ENCODE measurements at regions not wholly inside any gene's neighbourhood (a gene's known extent, or its start where the extent isn't known, plus 50 kb on each side); places are given as distances from the start of the nearest gene placed in this dataset.

GRCh38 chr4:116480546-116480945 lies 604.8 kb downstream of the TRAM1L1 start:
- H4K5ac ChIP-seq (ENCODE audit: low read depth, low read length), result no peak overlapping the region
- CTCF ChIA-PET, result no interaction called here

More at GRCh38 chr4:116480546-116480945, 604.8 kb downstream of the TRAM1L1 start:
- no peaks in the 10 kb centered on the region for H3K79me1 ChIP-seq (ENCODE audit: low read depth in 1 of 2, low read length in 2 of 2)
- no peak overlapping the region for H3K56ac ChIP-seq (ENCODE audit: extremely low read depth, insufficient read depth, low read length)
- TF ChIP-seq BHLHE40 (IDR thresholded peaks at IDR 0.05; ENCODE audit: low read depth, low read length) (no peak), NFE2L2 (IDR thresholded peaks at IDR 0.05; ENCODE audit: low read depth, low read length) (no peak), MAFK (IDR thresholded peaks at IDR 0.05; ENCODE audit: low read depth, low read length) (no peak), FOS (IDR thresholded peaks at IDR 0.05; ENCODE audit: low read depth, low read length) (no peak), CHD1 (IDR thresholded peaks at IDR 0.05; ENCODE audit: low read depth, low read length) (no peak), ELK1 (IDR thresholded peaks at IDR 0.05; ENCODE audit: borderline replicate concordance, low read depth, low read length) (no peak), RAD21 (IDR thresholded peaks at IDR 0.05; ENCODE audit: low read length) (no peak), MXI1 (IDR thresholded peaks at IDR 0.05; ENCODE audit: borderline replicate concordance, low read depth, low read length) (no peak), POLR2A (IDR thresholded peaks at IDR 0.05; ENCODE audit: low read depth, low read length) (no peak), CEBPB (IDR thresholded peaks at IDR 0.05; ENCODE audit: low read depth, low read length) (no peak), RFX5 (IDR thresholded peaks at IDR 0.05; ENCODE audit: low read depth, low read length) (no peak), USF2 (IDR thresholded peaks at IDR 0.05; ENCODE audit: low read depth, low read length) (no peak), SMC3 (IDR thresholded peaks at IDR 0.05; ENCODE audit: low read depth, low read length) (no peak), RCOR1 (IDR thresholded peaks at IDR 0.05; ENCODE audit: insufficient replicate concordance, low read length) (no peak), MAZ (IDR thresholded peaks at IDR 0.05; ENCODE audit: borderline replicate concordance, low read depth, low read length) (no peak)
- TF ChIP-seq, protein P1, sequence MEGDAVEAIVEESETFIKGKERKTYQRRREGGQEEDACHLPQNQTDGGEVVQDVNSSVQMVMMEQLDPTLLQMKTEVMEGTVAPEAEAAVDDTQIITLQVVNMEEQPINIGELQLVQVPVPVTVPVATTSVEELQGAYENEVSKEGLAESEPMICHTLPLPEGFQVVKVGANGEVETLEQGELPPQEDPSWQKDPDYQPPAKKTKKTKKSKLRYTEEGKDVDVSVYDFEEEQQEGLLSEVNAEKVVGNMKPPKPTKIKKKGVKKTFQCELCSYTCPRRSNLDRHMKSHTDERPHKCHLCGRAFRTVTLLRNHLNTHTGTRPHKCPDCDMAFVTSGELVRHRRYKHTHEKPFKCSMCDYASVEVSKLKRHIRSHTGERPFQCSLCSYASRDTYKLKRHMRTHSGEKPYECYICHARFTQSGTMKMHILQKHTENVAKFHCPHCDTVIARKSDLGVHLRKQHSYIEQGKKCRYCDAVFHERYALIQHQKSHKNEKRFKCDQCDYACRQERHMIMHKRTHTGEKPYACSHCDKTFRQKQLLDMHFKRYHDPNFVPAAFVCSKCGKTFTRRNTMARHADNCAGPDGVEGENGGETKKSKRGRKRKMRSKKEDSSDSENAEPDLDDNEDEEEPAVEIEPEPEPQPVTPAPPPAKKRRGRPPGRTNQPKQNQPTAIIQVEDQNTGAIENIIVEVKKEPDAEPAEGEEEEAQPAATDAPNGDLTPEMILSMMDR (conservative IDR thresholded peaks at IDR 0.05; ENCODE audit: low read depth, low read length), result no peak
- no peaks in the 10 kb centered on the region for H3K27me3 ChIP-seq (ENCODE audit: control insufficient read depth, insufficient read depth, low read length)
- no peak overlapping the region for H2AK5ac ChIP-seq (ENCODE audit: low read depth, low read length)
- no peak overlapping the region for H2BK5ac ChIP-seq (ENCODE audit: low read depth, low read length, poor library complexity, severe bottlenecking)
- H3K36me3 ChIP-seq (ENCODE audit: control insufficient read depth, insufficient read depth, low read length), result no peaks in the 10 kb centered on the region
- H3K23ac ChIP-seq (ENCODE audit: low read depth, low read length), result no peak overlapping the region
- no peak overlapping the region for H3K9ac ChIP-seq (ENCODE audit: low read depth, low read length)
- DNase-seq (no peak), ATAC-seq (ENCODE audit: low read depth) (no peak)
- dilution Hi-C loops (cut with HindIII; ENCODE audit: low sequenced_read_pairs, unreplicated experiment) (no loop called here), in situ Hi-C loops (cut with MboI; ENCODE audit: low sequenced_read_pairs) (no loop called here), intact Hi-C loops (cut with micrococcal nuclease) (no loop called here)
- H3K9me3 ChIP-seq (ENCODE audit: control insufficient read depth, insufficient read depth, low read length), result peaks cover 21% of the 10 kb centered on the region
- no TSS peak for BruUV-seq (replicated peaks)
- no peak overlapping the region for H3K4ac ChIP-seq (ENCODE audit: low read depth, low read length)
- no peak overlapping the region for H4K8ac ChIP-seq (ENCODE audit: low read depth in 2 of 2, low read length in 2 of 2)
- no peak overlapping the region for H3K14ac ChIP-seq (replicated peaks; ENCODE audit: low read depth, low read length)
- H3K4me1 ChIP-seq (ENCODE audit: control insufficient read depth, insufficient read depth, low read length), result no peaks in the 10 kb centered on the region
- H3K9me1 ChIP-seq (ENCODE audit: insufficient read depth, low read length), result no peaks in the 10 kb centered on the region
- H2BK15ac ChIP-seq (ENCODE audit: low read depth, low read length), result no peak overlapping the region
- H4K20me1 ChIP-seq (ENCODE audit: insufficient read depth, low read length), result no peaks in the 10 kb centered on the region
- no peak overlapping the region for H2BK120ac ChIP-seq (ENCODE audit: low read depth, low read length)
- WGBS, 2 experiments (ENCODE audit: extremely low coverage in 2 of 2, insufficient read length in 1 of 2), result 100% methylated on average over 1 of the region's 3 CpGs; no CpG with 5 or more reads in 1 of the 2 experiments
- H3K18ac ChIP-seq (ENCODE audit: low read depth, low read length), result no peak overlapping the region
- no peak overlapping the region for H4K91ac ChIP-seq (ENCODE audit: insufficient read depth, low read depth, low read length)
- no peak overlapping the region for H2AK9ac ChIP-seq (replicated peaks; ENCODE audit: low read depth, low read length, poor library complexity)
- H3K4me2 ChIP-seq (ENCODE audit: low read depth, low read length), result no peak overlapping the region
- no peak overlapping the region for H3K27ac ChIP-seq (ENCODE audit: insufficient read depth, low read length)
- H2AFZ ChIP-seq (replicated peaks; ENCODE audit: low read length, poor library complexity), result no peak overlapping the region
- no peak overlapping the region for H3K4me3 ChIP-seq (ENCODE audit: insufficient read depth, low read depth, low read length)
- H2BK20ac ChIP-seq (ENCODE audit: low read depth, low read length), result no peak overlapping the region
- POLR2A ChIA-PET (ENCODE audit: unreplicated experiment), result no interaction called here

Data from IMR-90 (cell line).